Neural cell (in vitro differentiated cells): ENCODE measurements at regions not wholly inside any gene's neighbourhood (a gene's known extent, or its start where the extent isn't known, plus 50 kb on each side); places are given as distances from the start of the nearest gene placed in this dataset.

ENCODE experiments used
- MXI1 ChIP-seq: fragments of 450-650 bp; conservative IDR thresholded peaks from 2 replicates; pipeline ENCODE4 v1.6.1; 2014; ENCODE audit warnings: antibody characterized with exemption, mild to moderate bottlenecking; ENCODE audit not compliant: poor library complexity, severe bottlenecking
- POLR2AphosphoS5 ChIP-seq: IDR thresholded peaks from 2 replicates; pipeline ENCODE4 v1.6.1; 2012
- TF ChIP-seq, protein P1 (sequence below): fragments of 450-650 bp; IDR thresholded peaks from 2 replicates; pipeline ENCODE4 v1.5.1; 2014; ENCODE audit warnings: antibody characterized with exemption, mild to moderate bottlenecking, moderate library complexity; ENCODE audit not compliant: poor library complexity, severe bottlenecking

DNA sequence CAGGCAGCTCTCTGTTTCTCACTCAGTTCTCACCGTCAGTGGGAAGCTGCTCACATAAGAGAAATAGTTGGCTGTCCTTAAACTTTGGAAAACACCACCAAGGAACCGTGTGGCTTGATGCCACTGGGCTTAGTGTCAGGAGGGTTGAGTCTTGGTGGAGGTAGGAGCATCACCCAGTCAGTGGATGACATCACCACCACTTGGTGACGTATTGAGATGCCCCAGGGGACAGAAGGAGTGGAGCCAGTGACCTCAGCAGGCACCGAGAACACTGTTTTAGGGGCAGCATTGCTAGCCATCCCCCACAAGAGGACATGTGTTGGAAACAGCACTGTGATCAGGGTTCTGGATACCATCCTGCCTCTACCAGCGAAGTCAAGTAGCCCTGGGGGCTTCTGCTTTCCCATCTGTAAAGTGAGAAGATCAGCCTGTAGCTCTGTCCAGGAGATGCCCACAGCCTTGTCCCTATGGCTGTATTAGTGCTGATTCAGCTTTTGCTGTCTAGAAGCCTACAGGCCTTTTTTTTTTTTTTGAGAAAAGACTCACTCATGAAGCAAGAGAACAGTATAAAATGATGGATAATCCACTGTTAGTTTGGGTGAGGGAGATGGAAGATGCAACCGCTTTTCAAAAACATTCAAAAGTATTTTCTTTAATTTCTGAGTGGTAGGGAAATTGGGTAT, 66.2 kb downstream of the TSN start:
- TF ChIP-seq MXI1 (no peak), POLR2AphosphoS5 (no peak)
- TF ChIP-seq, protein P1, sequence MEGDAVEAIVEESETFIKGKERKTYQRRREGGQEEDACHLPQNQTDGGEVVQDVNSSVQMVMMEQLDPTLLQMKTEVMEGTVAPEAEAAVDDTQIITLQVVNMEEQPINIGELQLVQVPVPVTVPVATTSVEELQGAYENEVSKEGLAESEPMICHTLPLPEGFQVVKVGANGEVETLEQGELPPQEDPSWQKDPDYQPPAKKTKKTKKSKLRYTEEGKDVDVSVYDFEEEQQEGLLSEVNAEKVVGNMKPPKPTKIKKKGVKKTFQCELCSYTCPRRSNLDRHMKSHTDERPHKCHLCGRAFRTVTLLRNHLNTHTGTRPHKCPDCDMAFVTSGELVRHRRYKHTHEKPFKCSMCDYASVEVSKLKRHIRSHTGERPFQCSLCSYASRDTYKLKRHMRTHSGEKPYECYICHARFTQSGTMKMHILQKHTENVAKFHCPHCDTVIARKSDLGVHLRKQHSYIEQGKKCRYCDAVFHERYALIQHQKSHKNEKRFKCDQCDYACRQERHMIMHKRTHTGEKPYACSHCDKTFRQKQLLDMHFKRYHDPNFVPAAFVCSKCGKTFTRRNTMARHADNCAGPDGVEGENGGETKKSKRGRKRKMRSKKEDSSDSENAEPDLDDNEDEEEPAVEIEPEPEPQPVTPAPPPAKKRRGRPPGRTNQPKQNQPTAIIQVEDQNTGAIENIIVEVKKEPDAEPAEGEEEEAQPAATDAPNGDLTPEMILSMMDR: no peak
